GM12874 (cell line): ENCODE measurements at regions not wholly inside any gene's neighbourhood (a gene's known extent, or its start where the extent isn't known, plus 50 kb on each side); places are given as distances from the start of the nearest gene placed in this dataset.

Experiments used
- TF ChIP-seq, protein P1 (sequence below): IDR thresholded peaks from 2 replicates; pipeline ENCODE4 v1.5.1; 2011; ENCODE audit warnings: low read depth, mild to moderate bottlenecking, control low read depth, low read length, moderate library complexity; ENCODE audit not compliant: insufficient read depth

DNA sequence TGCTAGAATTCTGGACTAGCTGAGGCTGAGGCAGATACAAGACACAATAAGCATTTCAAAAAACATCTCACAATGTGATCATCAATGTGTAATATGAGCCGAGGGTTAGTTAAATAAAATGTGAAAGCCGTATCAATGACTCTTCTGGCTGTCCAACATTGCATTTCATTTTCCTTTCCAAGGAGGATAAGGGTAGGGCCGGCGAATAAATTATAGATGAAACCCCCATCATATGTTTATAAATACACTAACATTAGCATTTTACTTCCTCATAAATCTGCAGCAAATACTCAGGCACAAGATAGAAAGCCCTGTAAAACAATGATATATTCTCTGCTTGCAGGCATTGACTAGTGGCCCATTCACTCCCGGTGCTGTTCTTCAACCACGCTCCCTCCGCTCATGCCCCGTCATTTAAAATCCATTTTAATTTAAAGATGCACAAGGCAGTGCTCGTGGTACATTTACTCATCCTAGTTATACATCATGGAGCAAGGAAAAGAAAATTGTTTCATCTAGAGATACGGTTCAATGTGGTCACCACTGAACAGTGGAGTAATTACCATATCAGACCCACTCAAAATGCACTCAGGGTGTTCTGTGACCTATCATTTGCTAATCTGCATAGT lies 59.9 kb upstream of the RCN1 start:
- TF ChIP-seq, protein P1, sequence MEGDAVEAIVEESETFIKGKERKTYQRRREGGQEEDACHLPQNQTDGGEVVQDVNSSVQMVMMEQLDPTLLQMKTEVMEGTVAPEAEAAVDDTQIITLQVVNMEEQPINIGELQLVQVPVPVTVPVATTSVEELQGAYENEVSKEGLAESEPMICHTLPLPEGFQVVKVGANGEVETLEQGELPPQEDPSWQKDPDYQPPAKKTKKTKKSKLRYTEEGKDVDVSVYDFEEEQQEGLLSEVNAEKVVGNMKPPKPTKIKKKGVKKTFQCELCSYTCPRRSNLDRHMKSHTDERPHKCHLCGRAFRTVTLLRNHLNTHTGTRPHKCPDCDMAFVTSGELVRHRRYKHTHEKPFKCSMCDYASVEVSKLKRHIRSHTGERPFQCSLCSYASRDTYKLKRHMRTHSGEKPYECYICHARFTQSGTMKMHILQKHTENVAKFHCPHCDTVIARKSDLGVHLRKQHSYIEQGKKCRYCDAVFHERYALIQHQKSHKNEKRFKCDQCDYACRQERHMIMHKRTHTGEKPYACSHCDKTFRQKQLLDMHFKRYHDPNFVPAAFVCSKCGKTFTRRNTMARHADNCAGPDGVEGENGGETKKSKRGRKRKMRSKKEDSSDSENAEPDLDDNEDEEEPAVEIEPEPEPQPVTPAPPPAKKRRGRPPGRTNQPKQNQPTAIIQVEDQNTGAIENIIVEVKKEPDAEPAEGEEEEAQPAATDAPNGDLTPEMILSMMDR: no peak

DNA sequence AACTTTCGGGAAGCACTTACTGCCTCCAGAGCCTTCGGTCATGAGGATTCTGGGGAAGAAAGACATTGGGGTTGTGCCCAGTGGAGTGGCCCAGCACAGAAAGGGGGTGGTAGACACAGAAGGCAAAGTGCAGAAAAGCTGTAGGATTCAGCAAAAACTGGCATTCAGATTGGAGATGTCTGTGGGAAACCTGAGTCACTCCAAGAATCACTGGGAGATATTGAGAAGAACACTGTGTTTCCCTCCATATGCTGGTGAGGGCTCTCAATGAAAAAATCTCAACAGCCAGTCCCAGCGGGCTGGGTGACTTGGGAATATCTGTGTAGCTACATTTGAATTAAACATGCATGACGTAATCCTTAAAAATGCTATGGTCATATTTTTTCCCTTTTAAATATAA lies 61.2 kb upstream of the RCN1 start:
- TF ChIP-seq, protein P1: no peak

DNA sequence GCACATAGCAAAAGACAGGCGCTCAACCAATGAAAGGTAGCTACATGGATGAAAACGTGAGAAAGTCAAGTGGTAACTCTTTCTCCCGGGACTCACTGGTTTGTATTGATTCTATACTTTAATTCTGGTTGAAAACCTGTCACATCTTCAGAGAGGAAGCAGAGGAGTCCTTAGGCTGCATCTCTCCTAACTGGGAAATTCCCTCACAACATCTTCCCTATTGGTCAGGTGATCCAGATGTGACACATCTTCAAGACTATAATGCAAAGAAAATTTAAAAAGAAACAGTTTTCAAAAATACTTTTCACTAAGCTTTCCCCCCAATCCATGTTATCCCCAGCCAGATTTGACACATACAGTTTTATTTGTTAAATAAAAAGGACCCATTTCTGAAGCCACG lies 62.7 kb upstream of the RCN1 start:
- TF ChIP-seq, protein P1: no peak

DNA sequence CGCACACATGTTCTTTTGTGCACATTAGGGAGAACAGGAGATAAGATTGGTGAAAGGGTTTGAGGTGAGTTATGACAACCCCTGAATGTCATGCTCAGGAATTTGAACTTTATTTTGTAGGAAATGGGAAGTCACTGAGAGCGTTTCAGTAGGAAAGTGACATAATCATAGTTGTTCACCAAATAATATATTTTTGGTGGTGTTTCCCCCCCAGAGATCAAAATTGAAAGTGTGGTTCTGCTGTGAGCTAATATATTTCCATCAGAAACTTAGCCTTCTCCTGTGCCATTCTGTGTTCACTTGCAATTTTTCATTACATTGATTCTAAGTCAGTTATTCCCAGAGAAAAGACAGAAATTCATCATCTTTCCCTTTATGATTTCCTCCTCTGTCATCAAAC lies 64.1 kb upstream of the RCN1 start:
- TF ChIP-seq, protein P1: no peak

DNA sequence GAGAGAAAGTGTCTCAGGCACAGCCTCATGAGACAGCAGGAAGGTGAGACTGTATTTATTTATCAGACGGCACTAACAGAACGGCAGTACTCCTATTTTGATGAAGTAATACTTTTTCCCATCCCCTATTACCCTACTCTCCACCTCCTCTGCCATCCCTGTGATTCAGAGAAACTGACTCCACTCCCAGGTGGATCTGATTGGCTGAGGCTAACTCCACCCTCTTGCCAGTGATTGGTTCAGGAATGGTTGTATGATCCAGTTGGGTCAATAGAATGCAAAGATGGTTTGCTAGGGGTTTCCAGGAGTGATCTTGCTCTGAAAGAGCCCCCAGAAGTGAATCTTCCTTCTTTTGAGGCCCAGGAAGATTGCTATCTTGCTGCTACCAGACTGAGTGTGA lies 65.9 kb upstream of the RCN1 start:
- TF ChIP-seq, protein P1: no peak

DNA sequence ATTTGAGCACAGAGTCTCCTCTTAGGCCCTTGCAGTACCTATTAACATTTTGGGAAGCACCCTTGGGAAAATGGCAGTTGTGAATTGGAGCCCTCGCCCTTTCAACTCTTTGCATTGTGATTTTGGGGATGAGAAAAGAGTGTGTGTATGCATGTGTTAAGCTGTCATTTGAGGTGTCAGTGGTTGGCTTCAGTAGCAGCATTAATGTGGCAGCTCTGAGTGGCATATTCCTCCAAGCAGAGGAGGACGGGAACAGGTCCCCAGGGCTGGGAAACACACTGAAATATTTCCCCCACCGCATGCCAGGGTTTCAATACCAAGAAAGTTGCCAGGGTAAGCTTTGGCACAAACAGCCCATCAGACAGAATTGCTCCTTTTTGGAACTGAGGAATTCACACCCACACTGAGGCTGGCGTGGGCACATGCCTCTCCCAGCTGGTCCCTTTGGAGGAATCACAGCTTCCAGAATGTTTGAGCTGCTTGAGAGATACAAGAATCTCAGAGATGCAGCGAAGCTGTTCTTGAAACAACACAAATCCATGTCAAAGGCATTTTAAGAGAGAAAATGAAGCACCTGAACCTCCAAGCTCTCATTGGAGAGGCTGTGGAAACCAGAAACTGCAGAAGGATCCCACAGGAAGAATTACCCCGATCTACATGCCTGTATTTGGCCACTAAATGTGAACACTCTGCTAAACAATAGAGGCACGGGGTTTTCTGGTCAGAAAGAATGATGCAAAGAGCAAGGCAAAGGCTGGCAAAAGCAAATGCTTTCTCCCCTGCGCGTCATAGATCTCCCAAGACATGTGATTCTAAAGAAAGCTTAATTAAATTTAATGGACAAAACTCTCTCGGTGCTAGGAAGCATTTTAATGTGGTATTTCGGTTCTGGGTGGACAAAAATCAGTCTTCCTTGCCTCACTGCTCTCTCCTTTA lies 67.2 kb upstream of the RCN1 start:
- TF ChIP-seq, protein P1: no peak

DNA sequence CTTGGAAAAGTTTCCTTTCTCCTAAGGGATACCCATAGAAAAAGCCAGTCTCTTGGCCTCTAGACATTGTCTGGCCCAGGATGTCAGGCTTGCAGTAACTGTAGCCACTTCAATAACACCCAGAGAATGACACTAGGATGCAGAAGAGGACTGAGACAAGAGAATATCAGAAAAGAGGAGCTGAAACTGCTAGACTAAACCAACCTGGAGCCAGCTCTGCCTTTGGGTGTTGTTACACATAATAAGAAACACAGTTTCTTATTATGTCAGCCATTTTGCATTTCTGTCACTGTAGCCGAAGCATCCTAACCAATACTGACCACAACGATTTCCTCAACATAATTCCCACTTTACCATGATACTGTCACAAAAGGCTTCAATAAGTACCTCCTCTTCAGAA lies 72.2 kb upstream of the RCN1 start:
- TF ChIP-seq, protein P1: no peak
